Liver (tissue), 7 donors: ENCODE measurements at regions not wholly inside any gene's neighbourhood (a gene's known extent, or its start where the extent isn't known, plus 50 kb on each side); places are given as distances from the start of the nearest gene placed in this dataset.
"Not testable (repeated sequence)": the region's sequence is repeated elsewhere in the genome, so short reads cannot be mapped to it uniquely, and the experiment has no call there.

Source experiments
- DNase-seq: peaks from one replicate; pipeline ENCODE4 v3.0.0-alpha.2; 2017; ENCODE audit warnings: low spot score
- H3K27ac ChIP-seq, 2 donors: one replicate each; pipeline ENCODE4 v1.7.0; 2013; ENCODE audit warnings: inconsistent platforms in 2 of 2, low read length in 2 of 2, control low read depth in 1 of 2, low read depth in 1 of 2, mild to moderate bottlenecking in 1 of 2
- H3K27me3 ChIP-seq, 4 donors: one replicate each; pipeline versions ENCODE4 v1.6.1 to v1.7.0; 2013; ENCODE audit warnings: low read length in 3 of 4, inconsistent platforms in 1 of 4, mild to moderate bottlenecking in 1 of 4, moderate library complexity in 1 of 4; ENCODE audit not compliant: control insufficient read depth in 4 of 4, insufficient read depth in 4 of 4
- H3K36me3 ChIP-seq, 4 donors: one replicate each; pipeline versions ENCODE4 v1.6.1 to v1.7.0; 2013; ENCODE audit warnings: low read length in 3 of 4, mild to moderate bottlenecking in 3 of 4, low read depth in 1 of 4, moderate library complexity in 1 of 4; ENCODE audit not compliant: control insufficient read depth in 4 of 4, insufficient read depth in 3 of 4
- H3K4me1 ChIP-seq, 4 donors: one replicate each; pipeline versions ENCODE4 v1.6.1 to v1.7.0; 2013; ENCODE audit warnings: low read length in 3 of 4, mild to moderate bottlenecking in 3 of 4, moderate library complexity in 1 of 4; ENCODE audit not compliant: control insufficient read depth in 4 of 4, insufficient read depth in 4 of 4
- H3K4me3 ChIP-seq, 3 donors: one replicate each; pipeline versions ENCODE4 v1.6.1 to v1.7.0; 2013; ENCODE audit warnings: low read length in 3 of 3, control low read depth in 1 of 3, low read depth in 1 of 3, mild to moderate bottlenecking in 1 of 3
- H3K9ac ChIP-seq, 2 donors: one replicate each; pipeline ENCODE4 v1.7.0; 2013; ENCODE audit warnings: low read length in 2 of 2, mild to moderate bottlenecking in 2 of 2, moderate library complexity in 2 of 2, control low read depth in 1 of 2, low read depth in 1 of 2
- H3K9me3 ChIP-seq, 4 donors: one replicate each; pipeline versions ENCODE4 v1.6.1 to v1.7.0; 2013; ENCODE audit warnings: low read length in 3 of 4; ENCODE audit not compliant: control insufficient read depth in 4 of 4
- FOXA1 ChIP-seq: IDR thresholded peaks from 2 replicates; pipeline ENCODE4 v1.6.1; 2016; ENCODE audit warnings: antibody characterized with exemption
- JUND ChIP-seq, 2 donors: IDR thresholded peaks; 2 replicates each; pipeline ENCODE4 v1.6.1; 2016; ENCODE audit warnings: antibody characterized with exemption in 2 of 2
- NR2F2 ChIP-seq: IDR thresholded peaks from 2 replicates; pipeline ENCODE4 v1.6.1; 2016; ENCODE audit warnings: antibody characterized with exemption
- WGBS: extraction: QIAGEN DNeasy Blood & Tissue Kit; methylation state at CpG from one replicate; pipeline ENCODE4 v1.1.7; 2013; 5-methylcytosine and 5-hydroxymethylcytosine counted together
- TF ChIP-seq, protein P1 (sequence below): IDR thresholded peaks from 2 replicates; pipeline ENCODE4 v1.6.1; 2016; ENCODE audit warnings: antibody characterized with exemption
- donor health status: healthy.
- donor health status: healthy.
- donor health status: healthy.
- donor health status: healthy.

- H3K27me3 ChIP-seq, H3K36me3 ChIP-seq, H3K9ac ChIP-seq, H3K27ac ChIP-seq, H3K9me3 ChIP-seq, DNase-seq, H3K4me1 ChIP-seq, H3K4me3 ChIP-seq: not testable (repeated sequence)
- WGBS = no CpG with 5 or more reads among the region's 3 CpGs
Measured at GRCh38 chrY:9797881-9798280, 270.2 kb downstream of the TSPY10 start.

DNA sequence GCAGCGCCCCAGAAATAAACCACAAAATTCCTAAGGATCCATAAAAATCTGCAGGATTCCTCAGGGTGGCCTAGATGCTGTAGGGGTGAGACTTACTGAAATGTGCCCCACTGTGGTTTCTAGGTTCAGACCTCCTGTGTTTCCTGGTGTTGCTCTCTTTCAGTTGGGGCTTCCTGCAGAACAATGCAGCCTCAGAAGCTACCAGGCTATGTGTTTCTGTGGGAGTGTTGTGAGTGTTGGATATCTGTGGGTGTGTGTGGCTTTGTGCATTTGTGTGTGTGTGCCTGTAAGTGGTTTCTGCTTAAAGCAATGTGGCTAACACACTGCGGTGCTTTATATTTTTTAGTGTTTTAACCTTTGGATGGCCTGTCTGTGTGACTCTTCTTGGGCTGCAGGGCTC, 277.6 kb downstream of the TSPY10 start:
- Histone ChIP-seq H3K4me3 (no peak overlapping the region), H3K9ac (no peak overlapping the region), H3K4me1 (no peaks in the 10 kb centered on the region), H3K36me3 (no peaks in the 10 kb centered on the region), H3K27me3 (no peaks in the 10 kb centered on the region), H3K9me3 (no peaks in the 10 kb centered on the region), H3K27ac (no peak overlapping the region)
- 78% methylated on average over 2 of the region's 2 CpGs for WGBS
- TF ChIP-seq JUND (IDR thresholded peaks at IDR 0.05) = no peak
- TF ChIP-seq, protein P1, sequence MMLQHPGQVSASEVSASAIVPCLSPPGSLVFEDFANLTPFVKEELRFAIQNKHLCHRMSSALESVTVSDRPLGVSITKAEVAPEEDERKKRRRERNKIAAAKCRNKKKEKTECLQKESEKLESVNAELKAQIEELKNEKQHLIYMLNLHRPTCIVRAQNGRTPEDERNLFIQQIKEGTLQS = no peak
- no peak for TF ChIP-seq NR2F2
- no peak for TF ChIP-seq FOXA1
- DNase-seq = no peak
